Embryonic facial prominence (tissue), 1 donor: ENCODE measurements at regions not wholly inside any gene's neighbourhood (a gene's known extent, or its start where the extent isn't known, plus 50 kb on each side); places are given as distances from the start of the nearest gene placed in this dataset.

Experiments used
- DNase-seq: peaks from one replicate; pipeline ENCODE4 v3.0.0-alpha.2; 2016; ENCODE audit errors: extremely low spot score

- no peak for DNase-seq
Measured at GRCh38 chr12:28824193-28824846, 324.8 kb upstream of the FAR2 start.

- no peak for DNase-seq
Measured at GRCh38 chr12:28824849-28825248, 324.2 kb upstream of the FAR2 start.

GRCh38 chr12:28826766-28827165 is 322.3 kb upstream of the FAR2 start:
- DNase-seq, result no peak

- no peak for DNase-seq
Measured at GRCh38 chr12:28827861-28828260, 321.2 kb upstream of the FAR2 start.

GRCh38 chr12:28828318-28828717 is 320.8 kb upstream of the FAR2 start:
- DNase-seq, result no peak

- DNase-seq, result no peak
Measured at GRCh38 chr12:28830491-28830890, 318.6 kb upstream of the FAR2 start.

DNA sequence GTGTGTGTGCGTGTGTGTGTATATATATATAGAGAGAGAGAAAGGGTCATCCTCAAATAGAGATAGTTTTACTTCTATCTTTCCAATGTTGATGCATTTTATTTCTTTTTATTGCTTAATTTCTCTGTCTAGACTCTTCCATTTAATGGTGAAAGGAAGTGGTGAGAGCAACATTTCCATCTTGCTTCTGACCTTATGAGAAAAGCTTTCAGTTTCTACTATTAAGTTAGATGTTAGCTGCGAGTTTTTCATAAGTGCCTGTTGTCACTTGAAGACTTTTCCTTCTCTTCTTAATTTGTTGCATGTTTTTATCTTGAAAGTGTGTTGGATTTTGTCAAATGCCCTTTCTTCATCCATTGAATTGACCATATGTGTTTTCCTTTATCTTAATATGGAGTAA is 304.4 kb upstream of the FAR2 start:
- DNase-seq, result no peak

DNA sequence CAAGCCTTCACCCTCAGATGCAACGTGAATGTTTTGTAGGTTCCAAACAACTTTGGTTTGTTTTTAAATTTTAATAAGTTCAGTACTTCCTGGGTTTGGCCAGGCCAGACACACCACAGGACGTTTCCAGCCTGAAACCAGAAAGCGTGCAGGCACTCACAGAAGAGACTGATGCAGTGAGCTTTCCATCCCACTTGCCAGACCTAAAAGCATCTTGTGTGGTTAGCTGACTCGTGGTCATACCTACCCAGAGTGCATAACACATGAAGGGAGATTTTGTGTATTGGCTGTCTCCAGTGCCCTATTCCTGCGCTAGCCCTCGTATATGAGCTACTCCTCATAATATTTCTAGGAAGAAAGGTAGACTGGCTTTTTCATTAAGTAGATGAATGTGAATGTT is 297.3 kb upstream of the FAR2 start:
- no peak for DNase-seq

DNA sequence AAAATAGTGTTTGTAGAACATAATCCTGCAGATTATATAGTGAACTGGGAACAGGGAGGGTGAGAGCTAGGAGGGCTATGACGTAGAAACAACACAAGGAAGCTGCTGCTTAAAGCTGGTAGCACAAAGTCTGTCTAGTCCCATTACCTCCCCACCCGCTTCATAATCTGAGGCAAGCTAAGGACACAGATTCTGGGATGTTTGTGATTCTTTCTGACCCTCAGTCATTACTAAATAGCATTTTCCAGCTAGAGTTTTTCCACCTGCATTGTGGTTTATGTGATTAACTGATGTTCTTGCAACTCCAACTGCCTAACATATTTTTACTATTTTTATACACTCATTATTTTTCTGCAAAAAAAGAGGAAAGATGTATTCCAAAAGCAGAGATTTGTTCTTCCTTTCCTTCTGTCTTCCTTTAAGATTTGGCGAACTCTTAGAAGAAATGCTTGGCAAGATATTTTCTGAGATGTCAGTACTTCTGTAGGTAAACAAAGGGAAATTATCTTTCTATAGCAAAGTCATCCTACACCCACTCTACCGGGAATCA is 293.2 kb upstream of the FAR2 start:
- no peak for DNase-seq

DNA sequence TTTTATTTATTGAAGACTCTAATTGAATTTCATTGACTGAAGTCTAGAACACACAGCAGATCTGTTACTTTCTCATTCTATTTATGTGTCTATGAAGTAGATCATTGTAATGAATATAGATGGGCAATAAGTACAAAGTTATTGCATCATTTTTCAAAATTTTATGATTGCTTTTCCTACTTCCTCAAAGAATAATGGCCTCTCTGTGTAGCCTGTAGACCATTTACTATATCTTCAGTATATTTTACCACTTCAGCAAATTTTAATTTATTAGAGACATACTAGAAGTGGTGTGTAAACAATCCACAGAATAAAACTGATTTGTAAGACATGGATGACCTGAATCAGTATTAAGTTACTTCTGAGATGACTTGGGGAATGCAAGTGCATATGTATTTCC is 291.7 kb upstream of the FAR2 start:
- no peak for DNase-seq

- no peak for DNase-seq
Measured at GRCh38 chr12:28859551-28859950, 289.5 kb upstream of the FAR2 start.

DNA sequence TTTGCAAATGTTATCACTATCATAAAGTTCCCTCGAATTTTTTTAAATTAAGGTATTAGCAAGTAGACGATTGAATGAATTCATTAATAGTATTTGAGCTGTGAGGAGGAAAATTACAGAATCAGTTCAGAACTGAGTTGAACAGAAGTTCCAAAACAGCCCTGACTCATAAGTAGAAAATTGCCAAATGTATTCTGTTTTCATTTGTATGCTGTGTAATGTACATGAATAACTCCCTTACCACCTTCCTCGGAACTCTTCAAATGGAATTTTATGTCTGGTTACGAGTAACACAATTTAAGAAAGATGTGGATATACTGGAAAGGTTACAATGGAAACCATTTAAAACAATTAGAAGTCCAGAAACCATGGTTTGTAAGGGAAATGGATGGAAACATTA is 283.3 kb upstream of the FAR2 start:
- DNase-seq, result no peak

DNA sequence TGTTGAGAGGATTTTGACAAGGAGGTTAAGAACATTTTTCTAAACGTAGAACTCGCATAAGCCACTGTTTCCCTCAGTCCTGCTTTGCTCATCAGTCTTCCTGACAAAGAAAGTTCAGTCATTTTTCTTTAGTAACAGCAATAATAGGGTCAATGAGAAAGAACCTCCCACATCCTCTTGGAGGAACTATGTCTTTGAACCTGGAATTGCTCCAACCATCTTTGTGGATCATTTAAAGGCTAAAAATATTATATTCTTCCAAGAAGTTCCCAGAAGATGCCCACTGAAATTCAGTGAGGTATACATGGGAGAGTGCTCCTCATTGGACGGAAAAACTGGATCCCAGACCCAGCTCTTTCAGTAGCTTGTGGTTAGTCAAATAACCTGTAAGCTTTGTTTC is 282.8 kb upstream of the FAR2 start:
- no peak for DNase-seq

- no peak for DNase-seq
Measured at GRCh38 chr12:28866715-28867503, 282.2 kb upstream of the FAR2 start.

GRCh38 chr12:28868414-28868813 is 280.7 kb upstream of the FAR2 start:
- no peak for DNase-seq

GRCh38 chr12:28869197-28869596 is 279.9 kb upstream of the FAR2 start:
- no peak for DNase-seq

DNA sequence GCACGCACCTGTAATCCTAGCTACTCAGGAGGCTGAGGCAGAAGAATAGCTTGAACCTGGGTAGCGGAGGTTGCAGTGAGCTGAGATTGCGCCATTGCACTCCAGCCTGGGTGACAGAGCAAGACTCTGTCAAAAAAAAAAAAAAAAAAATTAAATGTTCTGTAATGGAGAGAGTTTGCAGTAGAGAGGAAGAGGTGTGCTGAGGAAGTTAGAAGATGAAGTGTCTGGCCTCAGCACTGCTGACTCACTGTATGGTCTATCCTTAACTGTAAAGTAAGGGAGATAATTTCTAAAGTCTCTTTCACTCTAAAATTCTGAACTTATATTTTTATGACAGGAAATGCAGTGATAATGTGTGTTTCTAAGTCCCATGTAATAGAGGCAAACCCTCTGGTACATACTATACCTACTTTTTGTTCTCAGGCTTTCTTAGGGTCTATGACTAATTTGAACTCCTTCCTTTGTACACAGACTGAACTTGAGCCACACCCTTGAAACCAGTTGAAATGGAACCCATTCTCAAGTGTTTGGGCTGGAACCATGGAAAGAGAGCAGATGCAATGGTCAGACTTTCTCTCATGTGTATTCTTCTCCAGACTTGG is 278.1 kb upstream of the FAR2 start:
- no peak for DNase-seq

- no peak for DNase-seq
Measured at GRCh38 chr12:28872654-28873268, 276.3 kb upstream of the FAR2 start.

- no peak for DNase-seq
Measured at GRCh38 chr12:28874758-28875157, 274.3 kb upstream of the FAR2 start.

DNA sequence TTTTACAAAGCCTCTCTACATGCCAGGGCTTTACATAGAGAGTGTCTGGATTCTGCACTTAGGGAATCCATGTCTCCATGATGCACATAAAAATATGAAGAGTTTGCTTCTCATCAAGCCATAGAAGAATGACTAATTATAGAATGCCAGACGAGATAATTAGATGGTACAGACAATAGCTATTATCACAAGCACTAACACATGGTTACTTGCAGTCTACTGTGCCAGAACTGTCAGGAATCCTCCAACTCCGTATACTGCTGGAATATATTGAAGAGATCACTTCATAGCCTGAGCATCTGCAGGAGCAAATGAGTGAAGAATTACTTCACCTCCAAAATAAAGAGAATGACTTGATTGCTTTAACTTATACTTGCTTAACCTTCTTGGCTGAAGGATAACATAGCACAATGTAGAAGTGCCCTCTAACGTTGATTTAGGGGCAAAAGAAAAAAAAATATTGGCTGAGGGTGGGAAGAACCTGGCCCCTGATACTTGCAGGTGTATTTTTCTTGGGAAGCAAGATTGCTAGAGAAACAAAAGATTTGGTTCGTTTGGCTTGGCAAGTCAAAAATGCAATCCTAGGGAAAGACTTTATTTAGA is 272.8 kb upstream of the FAR2 start:
- no peak for DNase-seq

DNA sequence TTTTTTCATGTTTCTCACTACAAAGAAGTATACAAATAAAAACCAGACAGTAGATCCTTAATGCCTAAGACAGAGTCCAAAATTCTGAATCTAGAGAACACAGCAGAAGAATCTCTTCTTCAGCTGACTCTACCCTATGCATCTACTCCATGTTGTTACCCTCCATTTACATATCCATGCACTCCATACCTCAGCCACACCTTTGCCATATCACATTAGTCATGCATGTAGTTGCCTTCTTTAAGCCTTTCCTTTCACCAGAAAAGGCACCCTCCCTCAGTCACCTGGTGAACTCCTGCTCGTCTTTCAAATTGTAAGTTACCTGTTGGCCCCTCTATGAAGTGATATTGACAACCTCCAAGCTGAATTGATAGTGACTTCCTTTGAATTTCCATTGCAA is 271.2 kb upstream of the FAR2 start:
- no peak for DNase-seq

DNA sequence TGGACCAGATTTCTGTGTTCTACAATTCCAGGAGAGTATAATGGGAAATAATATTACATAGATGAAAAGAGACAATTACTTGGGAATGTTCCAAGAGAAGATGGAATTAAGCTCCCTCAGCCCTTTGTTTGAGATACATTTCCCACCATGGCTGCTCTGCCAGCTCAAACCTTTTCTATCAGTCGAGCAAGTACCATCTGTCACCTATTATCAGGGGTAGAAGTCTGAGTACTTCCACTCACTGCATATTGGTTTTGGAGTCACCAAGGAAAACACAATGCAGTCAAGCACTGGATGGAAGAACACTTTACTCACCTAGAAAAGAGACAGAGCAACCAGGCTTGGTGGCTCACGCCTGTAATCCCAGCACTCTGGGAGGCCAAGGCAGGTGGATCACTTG is 270.4 kb upstream of the FAR2 start:
- DNase-seq, result no peak
